OCI-LY1 (cell line): ENCODE measurements at regions not wholly inside any gene's neighbourhood (a gene's known extent, or its start where the extent isn't known, plus 50 kb on each side); places are given as distances from the start of the nearest gene placed in this dataset.
"Not testable (repeated sequence)": the region's sequence is repeated elsewhere in the genome, so short reads cannot be mapped to it uniquely, and the experiment has no call there.

Experiments
- H2AFZ ChIP-seq: fragments of 200-600 bp; sonication (generic), shearing (Covaris generic); 2 replicates; pipeline ENCODE4 v1.6.0; 2014; ENCODE audit warnings: antibody characterized with exemption, mild to moderate bottlenecking, low read length
- H3F3A ChIP-seq: fragments of 200-600 bp; sonication (generic), shearing (Covaris generic); 2 replicates; pipeline ENCODE4 v1.6.0; 2014; ENCODE audit warnings: mild to moderate bottlenecking, antibody characterized with exemption, low read length, moderate library complexity; ENCODE audit not compliant: insufficient read depth
- H3K27ac ChIP-seq: fragments of 200-600 bp; sonication (generic); 2 replicates; pipeline ENCODE4 v1.5.1; 2014; ENCODE audit warnings: low read length, mixed run types, mild to moderate bottlenecking, low read depth; ENCODE audit not compliant: poor library complexity, severe bottlenecking
- H3K27me3 ChIP-seq: fragments of 200-600 bp; sonication (generic); 2 replicates; pipeline ENCODE4 v1.6.0; 2014; ENCODE audit warnings: antibody characterized with exemption, mild to moderate bottlenecking, low read length, moderate library complexity; ENCODE audit not compliant: insufficient read depth
- H3K36me3 ChIP-seq: fragments of 200-600 bp; sonication (generic); 2 replicates; pipeline ENCODE4 v1.6.1; 2014; ENCODE audit warnings: mild to moderate bottlenecking, antibody characterized with exemption, low read length, moderate library complexity, mixed read lengths; ENCODE audit not compliant: insufficient read depth
- H3K4me1 ChIP-seq: fragments of 200-600 bp; sonication (generic); 2 replicates; pipeline ENCODE4 v1.5.1; 2014; ENCODE audit warnings: mild to moderate bottlenecking, low read length, moderate library complexity; ENCODE audit not compliant: insufficient read depth, severe bottlenecking
- H3K4me2 ChIP-seq: fragments of 200-600 bp; sonication (generic), shearing (Covaris generic); 2 replicates; pipeline ENCODE4 v1.6.1; 2014; ENCODE audit warnings: low read length
- H3K4me3 ChIP-seq: fragments of 200-600 bp; sonication (generic); 2 replicates; pipeline ENCODE4 v1.5.1; 2014; ENCODE audit warnings: low read length, low read depth, mild to moderate bottlenecking, mixed read lengths; ENCODE audit not compliant: poor library complexity, severe bottlenecking
- H3K79me2 ChIP-seq: fragments of 200-600 bp; shearing (Covaris generic); 2 replicates; pipeline ENCODE4 v1.6.1; 2016; ENCODE audit warnings: mixed run types, low read length, mixed read lengths; ENCODE audit not compliant: insufficient read depth
- H3K9ac ChIP-seq: fragments of 200-600 bp; sonication (generic), shearing (Covaris generic); 2 replicates; pipeline ENCODE4 v1.6.1; 2014; ENCODE audit warnings: mild to moderate bottlenecking, low read length, mixed read lengths
- H3K9me2 ChIP-seq: fragments of 200-600 bp; sonication (generic), shearing (Covaris generic); 2 replicates; pipeline ENCODE4 v1.6.1; 2014; ENCODE audit warnings: low read depth, mild to moderate bottlenecking, low read length, mixed read lengths
- H3K9me3 ChIP-seq: fragments of 200-600 bp; shearing (Covaris generic); 2 replicates; pipeline ENCODE4 v1.6.1; 2014; ENCODE audit warnings: low read length, mixed read lengths
- H4K20me1 ChIP-seq: fragments of 200-600 bp; sonication (generic), shearing (Covaris generic); 2 replicates; pipeline ENCODE4 v1.6.0; 2016; ENCODE audit warnings: mild to moderate bottlenecking, low read length; ENCODE audit not compliant: insufficient read depth
- CTCF ChIP-seq: fragments of 200-600 bp; sonication (generic), shearing (Covaris generic); IDR thresholded peaks from 2 replicates; pipeline ENCODE4 v1.5.1; 2017; ENCODE audit warnings: mild to moderate bottlenecking, antibody characterized with exemption, low read length, moderate library complexity, mixed read lengths
- EZH2 ChIP-seq: fragments of 200-600 bp; sonication (generic), shearing (Covaris generic); IDR thresholded peaks from 2 replicates; pipeline ENCODE4 v1.8.0; 2017; ENCODE audit warnings: borderline replicate concordance, mixed run types, mild to moderate bottlenecking, antibody characterized with exemption, low read length, moderate library complexity, mixed read lengths

DNA sequence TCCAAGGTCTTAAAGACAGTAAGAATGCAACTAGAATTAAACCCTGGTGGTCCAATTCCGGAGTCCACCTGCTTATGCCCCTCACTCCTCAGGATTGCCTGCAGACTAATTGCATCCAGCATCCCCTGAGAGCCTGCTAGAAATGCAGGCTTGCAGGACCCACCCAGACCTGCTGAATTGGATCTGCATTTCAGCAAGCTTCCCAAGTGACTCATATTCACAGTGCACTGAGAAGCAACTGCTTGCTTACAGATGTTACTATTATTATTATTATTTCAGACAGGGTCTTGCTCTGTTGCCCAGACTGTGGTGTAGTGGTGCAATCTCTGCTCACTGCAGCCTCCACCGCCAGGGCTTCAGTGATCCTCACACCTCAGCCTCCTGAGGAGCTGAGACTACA, 83.5 kb upstream of the VGLL4 start:
- no peaks in the 10 kb centered on the region for H3K9me3 ChIP-seq
- TF ChIP-seq CTCF, result no peak
- TF ChIP-seq EZH2, result no peak
- no peaks in the 10 kb centered on the region for H3K27me3 ChIP-seq
- H3K9ac ChIP-seq, result no peak overlapping the region
- H3K9me2 ChIP-seq, result no peaks in the 10 kb centered on the region
- H2AFZ ChIP-seq, result no peak overlapping the region
- H3K79me2 ChIP-seq, result no peaks in the 10 kb centered on the region
- H3F3A ChIP-seq, result no peaks in the 10 kb centered on the region
- no peak overlapping the region for H3K27ac ChIP-seq
- no peak overlapping the region for H3K4me2 ChIP-seq
- H3K4me1 ChIP-seq, result peaks cover 11% of the 10 kb centered on the region
- no peaks in the 10 kb centered on the region for H3K36me3 ChIP-seq
- no peak overlapping the region for H3K4me3 ChIP-seq
- no peaks in the 10 kb centered on the region for H4K20me1 ChIP-seq

DNA sequence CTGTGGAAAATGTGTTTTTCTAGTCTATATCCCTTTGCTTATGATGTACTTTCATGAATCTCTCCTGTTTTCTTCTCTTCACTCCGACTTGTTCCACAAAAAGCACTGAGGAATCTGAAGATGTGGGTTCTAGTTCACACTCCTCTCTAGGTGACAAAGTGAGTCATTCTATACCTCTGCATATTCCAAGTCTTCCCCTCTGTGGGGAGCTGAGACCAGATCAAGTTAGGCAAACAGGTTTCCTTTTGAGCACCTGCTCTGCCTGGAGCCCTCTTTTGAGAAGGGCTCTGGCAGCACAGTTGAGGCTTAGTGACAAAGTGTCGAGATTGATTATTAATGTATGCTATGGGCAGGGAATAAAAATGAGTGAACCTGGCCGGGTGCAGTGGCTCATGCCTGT, 82.4 kb upstream of the VGLL4 start:
- H3K27me3 ChIP-seq, result no peaks in the 10 kb centered on the region
- no peak for TF ChIP-seq CTCF
- no peak for TF ChIP-seq EZH2

DNA sequence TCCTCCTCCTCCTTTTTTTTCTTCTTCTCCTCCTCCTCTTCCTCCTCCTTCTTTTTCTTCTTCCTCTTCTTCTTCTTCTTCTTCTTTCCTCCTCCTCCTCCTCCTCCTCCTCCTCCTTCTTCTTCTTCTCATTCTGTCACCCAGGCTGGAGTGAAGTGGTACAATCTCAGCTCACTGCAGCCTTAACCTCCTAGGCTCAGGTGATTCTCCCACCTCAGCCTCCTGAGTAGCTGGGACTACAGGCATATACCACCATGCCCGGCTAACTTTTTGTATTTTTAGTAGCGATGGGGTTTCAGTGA, 81.6 kb upstream of the VGLL4 start:
- H4K20me1 ChIP-seq, H3K79me2 ChIP-seq, H3K9me3 ChIP-seq, H3K9me2 ChIP-seq, H3K9ac ChIP-seq, H3K27ac ChIP-seq, H3K4me3 ChIP-seq, H3F3A ChIP-seq, H3K36me3 ChIP-seq, H3K27me3 ChIP-seq, H2AFZ ChIP-seq: not testable (repeated sequence)
- peaks cover 22% of the 10 kb centered on the region for H3K4me1 ChIP-seq
- H3K4me2 ChIP-seq, result peak overlapping the region; percentile 78; the same call in 1 of the 2 replicates

More for the DNA sequence above, 82.4 kb upstream of the VGLL4 start:
- H3K9me3 ChIP-seq, result no peaks in the 10 kb centered on the region
- H3F3A ChIP-seq, result no peaks in the 10 kb centered on the region
- no peaks in the 10 kb centered on the region for H3K9me2 ChIP-seq
- peaks cover 16% of the 10 kb centered on the region for H3K4me1 ChIP-seq
- no peak overlapping the region for H2AFZ ChIP-seq
- H3K36me3 ChIP-seq, result no peaks in the 10 kb centered on the region
- no peak overlapping the region for H3K9ac ChIP-seq
- no peak overlapping the region for H3K4me3 ChIP-seq
- no peaks in the 10 kb centered on the region for H3K79me2 ChIP-seq
- no peak overlapping the region for H3K4me2 ChIP-seq
- H3K27ac ChIP-seq, result no peak overlapping the region
- no peaks in the 10 kb centered on the region for H4K20me1 ChIP-seq

GRCh38 chr3:11724615-11725339, 81.1 kb upstream of the VGLL4 start:
- Histone ChIP-seq H3K4me3 (peak overlapping the region; percentile 72), H3K27me3 (no peaks in the 10 kb centered on the region), H4K20me1 (no peaks in the 10 kb centered on the region), H2AFZ (peak overlapping the region; percentile 65; the same call in 1 of the 2 replicates), H3K9me2 (no peaks in the 10 kb centered on the region), H3K4me1 (peaks cover 22% of the 10 kb centered on the region), H3K4me2 (peak overlapping the region; percentile 78), H3K27ac (peak overlapping the region; percentile 30), H3F3A (no peaks in the 10 kb centered on the region), H3K79me2 (no peaks in the 10 kb centered on the region), H3K9me3 (no peaks in the 10 kb centered on the region), H3K9ac (peak overlapping the region; percentile 70), H3K36me3 (no peaks in the 10 kb centered on the region)
- TF ChIP-seq CTCF (no peak), EZH2 (no peak)
